Esophagus mucosa (tissue), 1 donor: ENCODE measurements at regions not wholly inside any gene's neighbourhood (a gene's known extent, or its start where the extent isn't known, plus 50 kb on each side); places are given as distances from the start of the nearest gene placed in this dataset.

Source experiments
- ATAC-seq: fragments of 200-7000 bp; cut with Tn5 transposase; one replicate; pipeline ENCODE4 v1.9.1; 2020
- donor health status: DM: yes; HTN: yes; CAD: no.

DNA sequence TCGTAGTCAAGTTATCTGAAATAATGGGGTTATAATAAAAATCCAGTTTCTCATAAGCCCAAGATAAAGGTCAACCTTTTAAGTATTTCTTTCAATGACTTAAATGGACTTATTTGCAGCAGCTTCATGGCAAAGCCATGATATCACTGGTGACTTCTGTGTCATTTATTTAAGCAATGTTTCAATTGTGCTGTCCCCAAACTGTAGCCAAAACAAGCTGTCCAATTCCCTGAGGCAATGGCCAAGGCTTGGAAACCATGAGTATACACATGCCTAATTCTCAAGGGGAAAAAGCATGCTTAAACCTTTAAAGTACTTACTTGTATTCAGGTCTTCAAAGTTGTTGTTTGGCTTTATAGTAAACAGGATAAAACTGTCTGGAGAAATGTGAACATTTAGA, 376.4 kb upstream of the TNC start:
- no peak for ATAC-seq

GRCh38 chr9:115495052-115495635, 377.2 kb upstream of the TNC start:
- ATAC-seq: no peak

DNA sequence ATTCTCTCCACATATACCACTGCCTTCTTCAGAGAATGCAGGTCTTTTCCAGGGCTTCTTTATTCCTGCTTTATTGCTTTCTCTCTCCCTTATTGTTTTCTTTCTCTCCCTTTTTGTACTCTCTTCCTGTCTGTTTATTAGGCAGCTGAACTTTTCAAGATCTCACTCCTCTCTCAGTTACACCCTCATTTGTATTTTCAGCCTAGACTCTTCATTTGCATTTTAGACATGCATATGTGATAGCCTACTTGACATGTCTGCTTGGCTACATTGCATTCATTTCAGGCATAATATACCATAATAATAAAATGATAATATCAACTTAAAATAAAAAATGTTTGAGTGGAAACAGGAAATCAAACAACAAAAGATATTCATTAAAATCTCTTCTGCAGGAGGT, 377.9 kb upstream of the TNC start:
- ATAC-seq: no peak

GRCh38 chr9:115498303-115498702, 380.3 kb upstream of the TNC start:
- ATAC-seq: peak; percentile 52

DNA sequence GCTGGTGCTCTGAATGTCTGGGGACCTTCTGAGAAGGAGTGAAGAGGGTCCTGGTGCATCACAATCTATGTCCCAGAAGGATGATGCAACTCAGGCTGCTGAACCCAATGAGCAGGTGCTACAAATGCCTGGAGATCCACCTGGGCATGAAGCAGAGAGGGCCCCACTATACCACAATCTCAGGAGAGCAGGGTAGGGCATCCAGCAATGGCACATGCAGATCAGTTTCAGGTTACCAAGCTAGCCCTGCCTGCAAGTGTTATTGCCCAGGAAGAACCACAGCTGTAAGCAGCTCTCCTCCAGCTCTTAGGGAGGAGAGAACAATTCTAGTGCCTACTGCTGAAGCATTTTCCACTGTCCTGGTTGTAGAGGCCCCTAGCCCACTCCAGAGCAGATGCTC, 389.2 kb upstream of the TNC start:
- no peak for ATAC-seq

- no peak for ATAC-seq
These were observed 395.2 kb upstream of the TNC start for GRCh38 chr9:115513148-115513547.

- ATAC-seq: no peak
These were observed 396.5 kb upstream of the TNC start for GRCh38 chr9:115514454-115514853.

DNA sequence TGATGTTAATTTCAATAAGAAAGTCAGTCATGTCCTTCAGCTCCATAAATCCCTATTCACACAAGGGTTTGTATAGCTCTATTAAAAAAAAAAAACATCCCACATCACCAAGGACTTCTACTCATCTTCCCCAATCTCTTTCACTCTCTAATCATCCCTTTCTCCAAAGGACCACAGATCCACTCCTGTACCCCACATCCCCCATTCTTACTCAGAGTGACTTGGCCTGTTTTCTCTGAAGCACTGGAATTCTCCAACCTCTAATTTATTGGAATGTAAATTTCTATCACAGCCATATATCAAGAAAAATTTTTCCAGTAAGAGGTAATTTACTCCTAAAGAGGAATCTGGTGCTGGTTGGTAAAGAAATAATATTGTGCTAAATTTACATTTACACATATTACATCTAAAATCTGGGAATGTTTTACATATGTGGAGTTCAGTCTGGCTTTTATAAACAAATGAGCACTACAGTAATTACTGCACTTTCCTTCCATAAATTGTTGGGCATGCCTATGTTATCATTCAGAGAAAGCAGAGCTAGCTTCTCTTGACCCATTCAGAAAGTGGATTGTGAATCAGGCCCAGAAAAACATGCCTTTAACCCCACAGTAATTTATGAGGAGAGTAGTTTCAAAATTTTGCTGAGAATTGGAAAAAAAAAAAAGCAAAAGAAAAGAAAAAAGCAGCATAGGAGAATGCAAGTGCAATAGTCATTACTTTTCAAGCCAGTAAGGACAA, 399.5 kb upstream of the TNC start:
- ATAC-seq: no peak

DNA sequence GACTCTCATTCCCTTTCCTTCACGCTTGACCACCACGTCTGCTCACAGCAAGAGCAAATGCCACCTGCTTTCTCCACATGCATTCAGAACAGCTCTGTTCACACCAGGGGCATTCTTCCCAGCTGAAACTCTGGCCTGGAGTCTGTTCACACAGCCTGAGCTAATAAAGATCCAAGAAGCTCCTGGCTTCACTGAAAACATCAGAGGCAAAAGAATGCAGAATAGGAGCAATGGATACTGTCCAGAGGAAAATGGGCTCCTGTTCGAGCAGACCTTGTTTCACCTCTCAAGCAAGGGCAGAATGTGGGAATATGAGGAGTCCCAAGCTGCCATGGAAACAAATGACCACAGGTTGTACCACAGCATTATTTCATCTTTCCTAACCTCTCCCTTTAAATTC, 402.7 kb upstream of the TNC start:
- ATAC-seq: no peak

DNA sequence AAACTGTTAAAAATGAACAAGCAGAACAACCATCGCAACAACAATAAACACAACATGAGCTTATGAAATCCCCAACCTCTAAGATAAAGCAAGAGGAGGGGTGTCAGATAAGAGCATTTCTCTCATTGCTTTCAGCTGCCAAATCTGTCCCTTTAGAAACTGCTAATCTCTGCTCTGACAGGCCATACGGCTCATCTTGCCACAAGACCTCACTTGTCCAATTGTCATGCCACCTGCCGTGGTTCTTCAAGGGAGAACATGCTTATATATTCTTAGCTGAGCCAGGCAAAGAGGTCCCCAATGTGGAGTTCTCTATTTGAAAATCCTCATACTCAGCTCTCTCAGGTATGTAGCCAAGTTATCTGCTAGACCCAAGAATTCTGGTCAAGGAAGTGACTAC, 405.0 kb upstream of the TNC start:
- no peak for ATAC-seq

DNA sequence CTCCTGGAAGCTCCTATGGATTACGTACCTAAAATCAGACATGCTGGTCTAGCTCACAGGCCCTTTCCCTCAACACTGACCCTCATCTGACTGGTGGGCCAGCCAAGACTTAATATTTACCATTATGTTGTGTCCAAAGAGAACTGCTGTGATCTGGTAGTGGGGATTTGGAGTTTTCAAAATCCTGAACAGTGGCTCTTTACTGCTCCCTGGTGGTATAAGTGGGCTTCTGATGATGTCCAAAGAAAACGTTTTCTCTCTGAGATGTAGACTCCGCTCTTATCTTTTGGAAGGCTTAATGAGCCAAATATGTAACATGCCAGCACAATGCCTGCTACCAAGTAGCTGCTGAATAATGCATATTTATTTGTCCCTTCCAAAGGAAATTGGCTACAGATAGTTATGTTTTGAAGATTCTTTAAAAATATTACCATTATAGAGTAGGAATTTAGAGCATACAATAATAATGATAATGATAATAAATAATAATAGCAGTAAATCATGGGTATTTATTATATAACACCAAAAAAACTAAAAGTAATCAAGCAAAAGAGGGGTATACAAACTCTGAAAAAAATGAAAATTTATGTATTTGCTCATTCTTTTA, 406.6 kb upstream of the TNC start:
- peak; percentile 69 for ATAC-seq

GRCh38 chr9:115525111-115526058, 407.4 kb upstream of the TNC start:
- no peak for ATAC-seq

GRCh38 chr9:115531410-115532125, 413.6 kb upstream of the TNC start:
- ATAC-seq: no peak

- no peak for ATAC-seq
These were observed 415.6 kb upstream of the TNC start for GRCh38 chr9:115533511-115533910.

GRCh38 chr9:115540091-115540490, 422.1 kb upstream of the TNC start:
- no peak for ATAC-seq

DNA sequence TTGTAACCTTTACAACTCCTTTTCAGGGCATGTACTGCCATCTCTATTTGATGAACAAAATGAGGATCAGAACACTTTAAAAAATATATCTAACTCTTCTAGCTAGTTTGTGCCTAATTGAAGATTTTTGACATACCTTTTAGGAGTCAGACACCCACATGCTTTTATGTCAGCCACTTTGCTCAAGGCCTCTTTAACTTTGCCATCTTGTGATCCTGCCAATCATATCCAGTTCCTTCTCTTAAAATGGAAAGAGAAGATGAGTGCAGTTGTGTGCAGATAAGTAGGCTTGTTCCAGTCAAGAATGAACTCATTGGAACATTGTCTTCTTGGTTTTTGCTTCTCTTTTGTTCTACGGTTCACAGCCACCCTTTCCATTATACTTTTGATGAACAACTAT, 425.6 kb upstream of the TNC start:
- no peak for ATAC-seq

GRCh38 chr9:115548609-115549260, 430.8 kb upstream of the TNC start:
- no peak for ATAC-seq

GRCh38 chr9:115551396-115551795, 433.4 kb upstream of the TNC start:
- ATAC-seq: no peak

GRCh38 chr9:115553060-115553773, 435.3 kb upstream of the TNC start:
- no peak for ATAC-seq

- no peak for ATAC-seq
These were observed 438.5 kb upstream of the TNC start for GRCh38 chr9:115556432-115556831.

- ATAC-seq: no peak
These were observed 457.2 kb upstream of the TNC start for GRCh38 chr9:115575147-115575546.
